ENCODE measurements at regions not wholly inside any gene's neighbourhood (a gene's known extent, or its start where the extent isn't known, plus 50 kb on each side); places are given as distances from the start of the nearest gene placed in this dataset.

- TF ChIP-seq CTCF (IDR thresholded peaks at IDR 0.05 in 8 of 11, conservative IDR thresholded peaks at IDR 0.05 in 3 of 11) (no peak), POLR2AphosphoS5 (IDR thresholded peaks at IDR 0.05) (no peak)
Observed at GRCh38 chr5:77904362-77904761, 128.2 kb upstream of the TBCA start.

Data from spleen (tissue), 7 donors.